ENCODE measurements at regions not wholly inside any gene's neighbourhood (a gene's known extent, or its start where the extent isn't known, plus 50 kb on each side); places are given as distances from the start of the nearest gene placed in this dataset.
"Not testable (repeated sequence)": the region's sequence is repeated elsewhere in the genome, so short reads cannot be mapped to it uniquely, and the experiment has no call there.

GRCh38 chr2:192555740-192556139 is 361.0 kb upstream of the TMEFF2 start:
- intact Hi-C loops (cut with micrococcal nuclease), result no loop called here
- Mint-ChIP-seq H3K4me3 (no peak overlapping the region), H3K4me1 (ENCODE audit: low read depth) (no peaks in the 10 kb centered on the region), H3K27ac (no peak overlapping the region), H3K27me3 (ENCODE audit: low read depth) (no peaks in the 10 kb centered on the region), H3K36me3 (ENCODE audit: low read depth) (no peaks in the 10 kb centered on the region), H3K9me3 (no peaks in the 10 kb centered on the region)
- CTCF ChIA-PET, result no interaction called here
- no peak for DNase-seq

DNA sequence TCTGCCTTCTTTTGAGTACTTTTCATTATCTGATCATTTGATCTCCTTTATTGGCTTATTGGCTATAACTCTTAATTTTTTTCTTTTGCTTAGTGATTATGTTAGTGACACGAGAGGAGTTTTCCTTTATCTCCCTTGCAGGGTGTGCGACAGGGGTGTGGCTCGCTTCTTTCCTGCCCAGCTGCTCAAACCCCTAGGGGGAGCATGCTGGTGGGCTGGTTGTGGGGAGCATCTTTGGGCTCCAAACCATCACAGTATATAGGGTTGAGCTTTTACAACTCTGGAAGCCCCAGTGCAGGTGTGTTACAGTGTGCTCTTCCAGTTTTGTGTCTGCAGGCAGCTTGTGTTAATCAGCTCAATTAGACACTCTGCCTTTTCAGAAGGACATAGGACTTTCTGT is 357.0 kb upstream of the TMEFF2 start:
- Mint-ChIP-seq H3K36me3 (ENCODE audit: low read depth) (no peaks in the 10 kb centered on the region), H3K9me3 (no peaks in the 10 kb centered on the region), H3K27ac (no peak overlapping the region), H3K4me1 (ENCODE audit: low read depth) (no peaks in the 10 kb centered on the region), H3K27me3 (ENCODE audit: low read depth) (no peaks in the 10 kb centered on the region), H3K4me3 (no peak overlapping the region)
- DNase-seq, result no peak
- CTCF ChIA-PET, result no interaction called here
- intact Hi-C loops (cut with micrococcal nuclease), result no loop called here

GRCh38 chr2:192546565-192546964 is 351.8 kb upstream of the TMEFF2 start:
- no peaks in the 10 kb centered on the region for H3K27me3 Mint-ChIP-seq (ENCODE audit: low read depth)
- no peak for DNase-seq
- CTCF ChIA-PET, result interaction anchor here (0.5 kb wide), 1 partner anchor 29 kb away, joined by 3 read pairs; no protein-coding TSS in a partner anchor
- no peaks in the 10 kb centered on the region for H3K36me3 Mint-ChIP-seq (ENCODE audit: low read depth)
- no peaks in the 10 kb centered on the region for H3K9me3 Mint-ChIP-seq
- H3K4me3 Mint-ChIP-seq, result no peak overlapping the region
- intact Hi-C loops (cut with micrococcal nuclease), result no loop called here
- H3K27ac Mint-ChIP-seq, result no peak overlapping the region
- no peaks in the 10 kb centered on the region for H3K4me1 Mint-ChIP-seq (ENCODE audit: low read depth)

DNA sequence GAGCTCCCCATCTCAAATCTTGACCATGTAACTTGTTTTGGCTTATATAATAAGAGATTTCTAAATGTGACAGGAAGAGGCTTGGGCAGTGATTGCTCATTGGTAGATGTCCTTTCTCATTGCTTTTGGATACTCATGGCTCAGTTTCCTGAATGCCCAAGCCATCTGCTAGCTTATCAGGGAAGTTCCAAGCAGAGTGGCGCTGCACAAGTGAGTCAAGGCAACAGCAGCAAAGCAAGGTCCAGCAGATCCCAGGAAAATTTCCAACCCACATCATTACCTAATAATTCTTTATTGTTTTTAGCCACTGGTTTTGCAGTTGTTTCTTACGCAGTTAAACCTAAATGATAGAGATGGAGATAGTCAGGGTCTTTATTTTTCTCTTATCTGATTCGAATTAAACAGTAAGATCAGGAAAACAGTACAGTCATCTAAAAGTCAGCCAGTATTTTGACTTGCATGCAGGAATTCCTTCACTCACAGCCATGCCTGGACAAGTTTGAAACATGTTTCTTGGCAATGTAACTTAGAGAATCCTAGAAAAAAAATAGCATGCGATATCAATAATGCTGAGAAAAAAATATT is 349.7 kb upstream of the TMEFF2 start:
- no peak for DNase-seq
- Mint-ChIP-seq H3K4me1 (ENCODE audit: low read depth) (no peaks in the 10 kb centered on the region), H3K36me3 (ENCODE audit: low read depth) (no peaks in the 10 kb centered on the region), H3K4me3 (no peak overlapping the region), H3K27me3 (ENCODE audit: low read depth) (no peaks in the 10 kb centered on the region), H3K27ac (no peak overlapping the region), H3K9me3 (no peaks in the 10 kb centered on the region)
- intact Hi-C loops (cut with micrococcal nuclease), result no loop called here
- CTCF ChIA-PET, result no interaction called here

- H3K4me1 Mint-ChIP-seq (ENCODE audit: low read depth); H3K36me3 Mint-ChIP-seq (ENCODE audit: low read depth); H3K27ac Mint-ChIP-seq; intact Hi-C loops (cut with micrococcal nuclease); DNase-seq; CTCF ChIA-PET; H3K9me3 Mint-ChIP-seq; H3K4me3 Mint-ChIP-seq; H3K27me3 Mint-ChIP-seq (ENCODE audit: low read depth): not testable (repeated sequence)
Measured at GRCh38 chr2:192542148-192543066, 347.7 kb upstream of the TMEFF2 start.

GRCh38 chr2:192539306-192539705 is 344.6 kb upstream of the TMEFF2 start:
- DNase-seq, result no peak
- no peaks in the 10 kb centered on the region for H3K27me3 Mint-ChIP-seq (ENCODE audit: low read depth)
- H3K9me3 Mint-ChIP-seq, result no peaks in the 10 kb centered on the region
- no peak overlapping the region for H3K27ac Mint-ChIP-seq
- CTCF ChIA-PET, result no interaction called here
- no peaks in the 10 kb centered on the region for H3K4me1 Mint-ChIP-seq (ENCODE audit: low read depth)
- intact Hi-C loops (cut with micrococcal nuclease), result no loop called here
- no peak overlapping the region for H3K4me3 Mint-ChIP-seq
- no peaks in the 10 kb centered on the region for H3K36me3 Mint-ChIP-seq (ENCODE audit: low read depth)

DNA sequence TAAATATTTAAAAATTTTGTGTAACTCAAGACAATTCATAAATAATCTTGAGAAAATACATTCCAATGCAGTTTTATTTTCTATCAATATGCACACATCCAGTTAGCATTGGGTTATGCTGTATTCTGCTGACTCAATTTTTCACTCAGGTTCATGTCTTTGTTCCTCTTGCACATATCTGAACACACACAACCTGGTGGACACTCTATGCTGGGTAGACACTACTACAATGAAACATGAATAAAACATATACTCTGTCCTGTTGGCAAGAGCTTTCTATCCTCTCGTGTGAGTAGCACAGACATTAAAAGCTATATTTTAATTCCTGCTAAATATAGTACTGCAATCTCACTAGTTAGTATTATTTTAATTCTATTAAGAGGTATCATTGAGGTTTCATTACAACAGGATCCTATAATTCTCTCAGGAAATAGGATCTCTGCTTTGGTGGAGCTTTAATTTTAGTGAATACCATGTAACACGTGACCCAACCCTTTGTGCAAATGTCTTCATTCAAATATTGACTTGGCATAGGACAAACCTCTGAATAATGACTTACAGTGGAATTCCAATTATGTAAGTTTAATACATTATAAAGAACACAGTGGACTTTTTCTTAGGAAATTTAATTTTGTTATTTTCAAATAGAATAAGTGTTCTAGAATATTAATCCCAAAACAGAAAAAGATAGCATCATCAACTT is 342.3 kb upstream of the TMEFF2 start:
- Mint-ChIP-seq H3K36me3 (ENCODE audit: low read depth) (no peaks in the 10 kb centered on the region), H3K4me3 (no peak overlapping the region), H3K4me1 (ENCODE audit: low read depth) (no peaks in the 10 kb centered on the region), H3K27me3 (ENCODE audit: low read depth) (no peaks in the 10 kb centered on the region), H3K27ac (no peak overlapping the region), H3K9me3 (no peaks in the 10 kb centered on the region)
- DNase-seq, result no peak
- intact Hi-C loops (cut with micrococcal nuclease), result no loop called here
- CTCF ChIA-PET, result interaction anchor here (0.6 kb wide), 1 partner anchor 806 kb away, joined by 3 read pairs; no protein-coding TSS in a partner anchor

- intact Hi-C loops (cut with micrococcal nuclease), result no loop called here
- H3K27me3 Mint-ChIP-seq (ENCODE audit: low read depth), result no peaks in the 10 kb centered on the region
- no peaks in the 10 kb centered on the region for H3K9me3 Mint-ChIP-seq
- no peaks in the 10 kb centered on the region for H3K36me3 Mint-ChIP-seq (ENCODE audit: low read depth)
- DNase-seq, result no peak
- H3K4me3 Mint-ChIP-seq, result no peak overlapping the region
- CTCF ChIA-PET, result no interaction called here
- no peak overlapping the region for H3K27ac Mint-ChIP-seq
- H3K4me1 Mint-ChIP-seq (ENCODE audit: low read depth), result no peaks in the 10 kb centered on the region
Measured at GRCh38 chr2:192535956-192536921, 341.5 kb upstream of the TMEFF2 start.

DNA sequence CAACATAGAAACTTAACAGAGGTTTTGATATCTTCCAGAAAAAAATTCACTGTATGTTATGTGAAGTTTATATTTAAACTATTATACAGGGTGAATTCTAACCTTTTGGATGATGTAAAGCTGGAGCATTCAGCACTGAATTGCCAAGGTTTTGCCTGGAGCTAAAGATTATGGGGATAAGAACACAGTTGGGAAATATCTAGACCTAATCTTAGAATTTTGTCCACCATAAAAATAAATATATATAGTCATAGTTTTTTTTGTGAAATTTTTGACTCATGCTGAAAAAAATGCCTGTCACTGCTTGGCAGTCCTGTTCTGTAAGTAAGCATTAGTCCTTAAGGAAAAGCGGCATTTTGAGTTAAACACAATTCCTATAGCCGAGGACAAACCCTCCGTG is 339.3 kb upstream of the TMEFF2 start:
- no peak overlapping the region for H3K4me3 Mint-ChIP-seq
- intact Hi-C loops (cut with micrococcal nuclease), result no loop called here

DNA sequence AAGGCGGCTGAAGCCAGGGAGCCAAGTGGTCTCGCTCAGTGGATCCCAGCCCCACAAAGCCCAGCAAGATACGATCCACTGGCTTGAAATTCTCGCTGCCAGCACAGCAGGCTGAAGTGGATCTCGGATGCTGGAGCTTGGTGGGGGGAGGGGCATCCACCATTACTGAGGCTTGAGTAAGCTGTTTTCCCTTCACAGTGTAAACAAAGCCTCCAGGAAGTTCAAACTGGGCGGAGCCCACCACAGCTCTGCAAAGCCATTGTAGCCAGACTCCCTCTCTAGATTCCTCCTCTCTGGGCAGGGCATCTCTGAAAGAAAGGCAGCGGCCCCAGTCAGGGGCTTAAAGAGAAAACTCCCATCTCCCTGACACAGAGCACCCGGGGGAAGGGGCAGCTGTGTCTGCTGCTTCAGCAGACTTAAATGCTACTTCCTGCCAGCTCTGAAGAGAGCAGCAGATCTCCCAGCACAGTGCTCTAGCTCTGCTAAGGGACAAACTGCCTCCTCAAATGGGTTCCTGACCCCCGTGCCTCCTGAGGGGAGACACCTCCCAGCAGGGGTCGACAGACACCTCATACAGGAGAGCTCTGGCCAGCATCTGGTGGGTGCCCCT is 330.0 kb upstream of the TMEFF2 start:
- H3K4me3 Mint-ChIP-seq; H3K36me3 Mint-ChIP-seq (ENCODE audit: low read depth); intact Hi-C loops (cut with micrococcal nuclease); H3K27ac Mint-ChIP-seq; H3K9me3 Mint-ChIP-seq; H3K27me3 Mint-ChIP-seq (ENCODE audit: low read depth); H3K4me1 Mint-ChIP-seq (ENCODE audit: low read depth); DNase-seq: not testable (repeated sequence)
- CTCF ChIA-PET, result interaction anchor here (0.6 kb wide), 1 partner anchor 44 kb away, joined by 3 read pairs; no protein-coding TSS in a partner anchor

More for the DNA sequence above, 339.3 kb upstream of the TMEFF2 start:
- no peaks in the 10 kb centered on the region for H3K4me1 Mint-ChIP-seq (ENCODE audit: low read depth)
- CTCF ChIA-PET, result no interaction called here
- no peak for DNase-seq
- no peaks in the 10 kb centered on the region for H3K27me3 Mint-ChIP-seq (ENCODE audit: low read depth)
- H3K9me3 Mint-ChIP-seq, result peaks cover 3% of the 10 kb centered on the region
- no peaks in the 10 kb centered on the region for H3K36me3 Mint-ChIP-seq (ENCODE audit: low read depth)
- no peak overlapping the region for H3K27ac Mint-ChIP-seq

GRCh38 chr2:192524214-192524613 is 329.5 kb upstream of the TMEFF2 start:
- H3K36me3 Mint-ChIP-seq (ENCODE audit: low read depth); H3K4me3 Mint-ChIP-seq; intact Hi-C loops (cut with micrococcal nuclease); H3K9me3 Mint-ChIP-seq; H3K27ac Mint-ChIP-seq; H3K4me1 Mint-ChIP-seq (ENCODE audit: low read depth); DNase-seq; H3K27me3 Mint-ChIP-seq (ENCODE audit: low read depth): not testable (repeated sequence)
- CTCF ChIA-PET, result interaction anchor here (0.6 kb wide), 1 partner anchor 44 kb away, joined by 3 read pairs; no protein-coding TSS in a partner anchor

All from activated naive CD4-positive, alpha-beta T cell treated with anti-CD3 and anti-CD28 coated beads for 36 hours (primary cell).